D341Med (cell line): ENCODE measurements at regions not wholly inside any gene's neighbourhood (a gene's known extent, or its start where the extent isn't known, plus 50 kb on each side); places are given as distances from the start of the nearest gene placed in this dataset.

Experiments
- DNase-seq: peaks from one replicate; pipeline ENCODE4 v3.0.0; 2012; ENCODE audit warnings: low spot score

DNA sequence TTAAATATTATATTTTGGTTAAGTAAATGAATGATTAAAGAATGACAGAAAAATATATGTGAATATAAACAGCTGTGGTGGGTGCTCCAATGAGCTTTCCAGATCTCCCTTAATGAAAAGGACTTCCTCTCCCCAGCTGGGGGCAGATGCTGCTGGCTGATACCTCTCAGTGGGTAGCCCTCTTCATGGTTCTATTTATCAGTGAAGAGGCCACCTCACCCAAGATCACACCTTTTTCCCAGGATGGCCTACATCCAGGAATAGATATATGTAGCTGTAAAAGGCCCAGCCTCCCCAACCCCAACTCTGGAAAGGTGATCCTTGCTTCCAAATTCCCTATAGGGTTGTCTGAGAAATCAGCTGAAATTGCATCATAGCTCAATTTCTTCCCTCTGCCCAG lies 135.2 kb upstream of the ACVR2A start:
- DNase-seq, result no peak

DNA sequence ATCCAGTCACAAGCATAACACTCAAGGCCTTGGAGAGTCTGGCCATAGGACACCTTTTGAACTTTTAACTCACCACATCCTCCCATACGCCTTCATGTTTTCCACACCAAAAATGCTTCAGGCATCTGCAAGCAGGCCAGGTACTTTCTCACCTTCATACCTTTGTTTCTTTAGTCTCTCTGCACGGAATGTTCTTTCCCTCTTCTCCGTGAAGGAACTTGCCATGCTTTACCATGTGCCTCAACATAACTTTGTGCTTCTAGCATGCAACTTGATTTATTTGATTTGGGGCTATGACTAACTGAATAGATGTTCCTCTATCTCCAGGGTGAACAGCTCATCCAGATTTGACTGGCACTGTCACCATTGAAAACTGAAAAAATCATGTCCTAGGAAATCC lies 141.7 kb upstream of the ACVR2A start:
- no peak for DNase-seq

DNA sequence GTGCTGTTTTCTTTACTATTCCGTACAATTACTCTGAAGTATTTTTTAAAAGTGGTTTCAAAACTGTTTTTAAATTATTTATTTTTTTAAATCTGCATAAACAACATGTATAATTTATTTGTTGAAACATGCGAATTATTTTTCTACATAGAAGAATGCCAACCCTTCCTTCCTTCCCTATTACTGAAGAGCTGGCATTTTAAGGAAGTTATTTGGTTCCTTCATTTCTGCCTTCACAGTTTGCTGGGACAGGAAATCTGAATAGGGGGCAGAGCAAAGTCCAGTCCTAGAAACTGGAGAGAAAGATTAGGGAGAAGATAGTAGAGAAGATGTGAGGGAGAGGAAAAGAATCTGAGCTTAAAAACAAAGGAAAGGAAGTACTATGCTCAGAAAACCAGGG lies 146.7 kb upstream of the ACVR2A start:
- no peak for DNase-seq

DNA sequence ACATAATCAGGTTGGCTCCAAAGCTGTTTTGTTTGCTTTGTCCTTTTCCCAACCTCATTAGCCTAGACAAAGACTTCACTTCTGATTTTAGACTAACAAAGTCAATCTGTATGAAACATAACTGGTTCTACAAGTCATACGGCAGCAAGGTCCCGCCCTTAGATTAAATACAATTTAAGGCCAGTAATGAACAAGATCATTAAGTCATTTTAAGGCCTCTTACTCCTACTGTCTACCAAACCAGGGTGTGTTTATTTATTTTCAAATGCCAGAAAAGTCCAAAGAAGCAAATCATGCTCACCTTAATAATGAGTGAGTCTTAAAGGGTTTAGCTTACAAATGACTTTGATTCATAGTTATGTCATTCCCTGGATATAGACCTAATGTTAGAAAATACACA lies 148.4 kb upstream of the ACVR2A start:
- no peak for DNase-seq

DNA sequence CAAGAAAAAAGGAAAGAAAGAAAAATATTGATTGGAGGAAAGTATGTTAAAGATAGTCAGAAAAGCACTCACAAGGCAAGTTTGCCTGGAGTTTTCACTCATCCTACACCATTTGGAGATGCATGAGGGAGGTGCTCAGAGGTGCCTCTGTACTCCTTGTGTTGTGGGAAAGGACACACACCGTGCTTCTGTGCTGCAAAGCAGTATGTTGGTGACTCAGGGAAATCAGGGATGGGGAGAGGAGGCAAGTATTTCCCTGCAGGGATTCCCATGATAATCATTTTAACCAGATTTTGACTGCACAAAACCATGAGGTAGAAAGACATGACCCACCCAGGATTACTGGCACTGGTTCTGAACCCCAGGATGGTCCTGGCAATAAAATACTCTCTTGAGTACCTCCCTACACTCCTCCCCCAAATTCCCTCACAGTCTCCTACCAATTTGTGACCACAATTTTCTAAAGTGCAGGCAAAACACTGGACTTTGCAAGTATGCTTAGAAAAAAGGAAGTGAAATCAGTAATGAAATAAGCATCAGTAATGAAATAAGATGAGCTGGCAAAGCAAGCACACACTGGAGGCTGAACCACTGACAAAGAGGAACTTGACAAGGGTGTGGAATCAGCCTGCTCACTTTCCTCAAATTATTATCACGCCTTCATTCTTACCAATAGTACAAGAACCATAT lies 155.5 kb upstream of the ACVR2A start:
- DNase-seq, result no peak

DNA sequence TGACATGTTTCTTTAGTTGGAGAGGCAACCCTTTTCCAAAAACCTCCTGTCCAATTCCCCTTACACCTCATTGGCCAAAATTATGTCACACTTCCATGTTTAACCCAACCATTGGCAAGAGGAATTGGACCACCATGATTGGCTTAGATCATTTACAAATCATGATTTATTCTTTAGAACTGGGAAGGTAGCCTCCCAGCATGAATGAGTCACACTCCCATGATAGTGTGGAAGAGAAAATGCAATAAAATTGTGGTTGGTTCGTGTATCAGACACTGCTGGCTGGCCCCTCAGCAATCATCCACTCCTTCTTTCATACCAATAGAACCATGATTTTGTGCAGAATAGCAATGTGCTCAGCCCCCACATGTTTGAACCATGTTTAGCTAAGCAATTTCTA lies 156.6 kb upstream of the ACVR2A start:
- no peak for DNase-seq

DNA sequence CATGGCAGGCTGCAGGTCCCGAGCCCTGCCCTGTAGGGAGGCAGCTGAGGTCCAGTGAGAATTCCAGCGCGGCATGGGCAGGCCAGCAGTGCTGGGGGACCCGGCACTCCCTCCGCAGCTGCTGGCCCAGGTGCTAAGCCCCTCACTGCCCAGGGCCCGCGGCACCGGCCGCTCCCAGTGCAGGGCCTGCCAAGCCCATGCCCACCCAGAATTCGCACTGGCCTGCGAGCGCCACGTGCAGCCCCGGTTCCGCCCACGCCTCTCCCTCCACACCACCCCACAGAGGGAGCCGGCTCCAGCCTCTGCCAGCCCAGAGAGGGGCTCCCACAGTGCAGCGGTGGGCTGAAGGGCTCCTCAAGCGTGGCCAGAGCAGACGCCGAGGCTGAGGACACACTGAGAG lies 158.5 kb upstream of the ACVR2A start:
- DNase-seq, result no peak

DNA sequence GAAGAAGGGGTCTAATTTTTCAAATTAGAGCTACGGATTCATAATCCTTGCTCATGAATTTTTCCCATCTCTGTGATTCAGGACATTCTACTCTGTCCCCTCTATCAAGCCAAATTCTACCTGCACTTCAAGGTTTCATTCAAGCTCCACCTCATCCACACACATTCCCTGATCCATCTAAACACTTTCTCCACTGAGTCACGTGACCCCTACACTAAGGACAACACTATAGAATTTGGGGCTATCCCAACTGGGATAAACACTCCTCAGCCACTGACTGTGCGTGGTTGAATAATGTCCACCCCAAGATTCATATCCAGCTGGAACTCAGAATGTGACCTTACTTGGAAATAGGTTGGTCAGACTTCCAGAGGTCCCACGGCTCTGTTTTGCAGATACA lies 159.9 kb upstream of the ACVR2A start:
- no peak for DNase-seq

DNA sequence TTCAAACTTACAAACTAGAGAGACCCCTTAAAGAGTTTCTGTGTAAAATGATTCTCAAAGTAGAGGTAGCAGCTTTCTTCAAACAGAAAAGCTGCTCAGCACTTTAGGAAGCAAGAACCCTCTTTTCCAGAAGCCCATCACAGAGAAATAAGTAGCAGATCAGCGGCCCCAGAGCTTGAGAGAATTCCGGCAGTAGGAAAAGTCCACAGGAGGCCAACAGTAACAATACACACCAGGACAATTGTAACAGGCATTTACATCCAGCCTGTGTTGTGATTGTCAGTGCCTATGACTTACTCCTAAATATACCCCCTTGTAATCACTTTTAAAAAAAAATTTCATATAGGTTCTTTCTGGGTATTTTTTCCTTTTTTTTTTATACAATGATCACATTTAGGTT lies 161.4 kb upstream of the ACVR2A start:
- DNase-seq, result no peak

DNA sequence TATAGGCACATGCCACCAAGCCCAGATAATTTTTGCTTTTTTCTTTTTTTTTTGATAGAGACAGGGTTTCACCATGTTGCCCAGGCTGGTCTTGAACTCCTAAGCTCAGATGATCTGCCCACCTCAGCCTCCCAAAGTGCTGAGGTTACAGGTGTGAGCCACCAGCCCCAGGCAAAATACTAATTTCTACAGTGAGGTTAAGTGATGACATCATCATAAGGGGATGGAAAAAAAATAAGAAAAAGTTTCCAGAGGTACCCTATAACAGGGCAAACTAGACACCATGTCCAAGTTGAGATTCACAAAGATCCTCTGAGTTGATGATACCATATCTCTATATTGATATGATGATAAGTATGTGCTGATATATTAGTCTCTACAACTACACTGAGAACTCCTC lies 163.7 kb upstream of the ACVR2A start:
- no peak for DNase-seq

DNA sequence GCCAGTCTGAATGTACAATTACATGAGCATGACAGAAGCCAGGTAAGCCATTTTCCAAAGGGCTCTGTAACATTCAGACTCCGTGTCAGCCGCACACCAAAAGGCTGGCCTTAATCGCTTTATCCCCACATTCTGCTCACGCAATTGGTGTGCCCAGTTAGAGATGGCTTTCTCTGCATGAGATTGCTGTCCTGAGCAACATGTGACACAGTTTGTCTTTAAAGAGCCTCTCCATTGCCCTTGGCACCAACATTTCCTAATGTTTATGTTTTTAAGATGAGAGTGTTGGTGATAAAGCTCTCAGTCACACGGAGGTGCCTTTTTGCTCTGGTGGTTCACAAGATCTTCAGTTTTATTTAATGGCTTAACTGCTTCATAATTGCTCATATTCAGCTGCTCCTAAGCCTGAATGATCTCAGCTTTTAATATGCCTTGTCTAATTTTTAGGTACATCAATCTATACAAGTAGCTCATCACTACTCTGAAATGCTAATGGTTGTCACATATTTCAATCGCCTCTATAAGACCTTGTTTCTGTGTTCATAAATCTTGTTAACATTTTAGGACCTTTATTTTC lies 164.8 kb upstream of the ACVR2A start:
- DNase-seq, result peak; percentile 72

DNA sequence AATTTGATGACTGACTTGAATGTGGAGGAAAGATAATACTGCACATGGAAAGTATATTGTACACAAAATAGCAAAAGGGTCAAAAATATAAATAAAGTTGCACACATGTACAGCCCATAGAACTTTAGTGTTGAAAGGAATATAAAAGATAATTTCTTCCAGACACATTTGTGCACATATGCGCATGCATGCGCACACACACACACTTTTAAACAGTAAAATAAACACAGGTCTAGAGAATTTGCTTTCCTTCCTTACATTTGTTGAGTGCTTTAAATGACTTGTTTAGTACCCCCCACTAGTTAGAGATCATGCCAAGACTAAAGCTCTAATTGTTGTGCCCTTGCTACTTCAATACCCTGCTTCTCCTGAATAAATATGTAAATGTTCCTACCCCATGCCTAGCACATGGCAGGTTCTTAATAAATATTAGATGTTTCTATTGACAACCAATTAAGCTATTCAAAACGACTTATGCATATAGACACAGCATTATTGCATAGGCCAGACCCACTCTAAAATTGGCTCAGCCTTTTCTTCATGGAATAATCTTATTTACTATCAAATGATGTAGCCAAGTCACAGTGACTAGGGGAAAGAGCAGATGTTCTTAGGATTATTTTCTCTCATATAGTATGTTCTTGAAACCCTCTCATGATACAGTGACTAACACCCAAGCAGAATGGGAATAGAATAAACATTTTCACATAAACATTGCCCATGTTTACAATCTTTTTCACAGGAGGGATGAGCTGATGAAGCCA lies 165.5 kb upstream of the ACVR2A start:
- DNase-seq, result peak; percentile 32

DNA sequence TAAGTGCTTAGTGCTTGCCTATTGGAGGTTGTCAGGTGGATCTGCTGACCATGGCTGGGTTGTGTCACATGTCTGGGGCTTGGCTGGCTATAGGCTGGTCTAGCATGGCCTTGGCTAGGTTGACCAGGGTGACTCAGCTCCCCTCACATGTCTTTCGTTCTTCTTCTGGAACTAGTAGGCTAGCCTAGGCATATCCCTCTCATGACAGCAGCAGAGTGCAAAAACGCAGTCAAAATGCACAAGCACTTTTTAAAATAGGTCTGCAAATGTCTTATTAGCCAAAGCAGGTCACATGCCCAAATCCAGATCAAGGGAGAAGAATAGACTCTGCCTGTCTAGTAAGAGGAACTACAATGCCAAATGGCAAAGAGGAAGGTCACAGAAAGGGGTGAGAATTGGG lies 179.7 kb upstream of the ACVR2A start:
- DNase-seq, result no peak

DNA sequence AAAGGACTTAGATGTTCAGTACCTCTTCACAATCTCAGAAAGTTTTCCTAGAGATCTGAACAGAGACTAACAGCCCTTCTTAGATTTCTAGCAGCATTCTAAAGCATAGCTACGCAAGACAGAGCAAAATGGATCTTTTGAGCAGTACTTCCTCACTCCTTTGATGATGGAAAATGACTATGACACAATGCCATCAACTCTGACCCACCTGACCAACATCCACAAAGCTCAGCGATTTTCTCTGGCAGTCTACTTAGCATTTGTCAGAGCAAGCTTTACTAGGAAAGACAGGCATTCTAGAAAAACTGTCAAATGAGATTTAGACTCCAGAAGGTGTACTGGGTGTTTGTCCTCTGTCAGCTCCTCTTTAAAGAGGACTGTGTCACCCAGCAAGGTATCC lies 180.9 kb upstream of the ACVR2A start:
- DNase-seq, result no peak

DNA sequence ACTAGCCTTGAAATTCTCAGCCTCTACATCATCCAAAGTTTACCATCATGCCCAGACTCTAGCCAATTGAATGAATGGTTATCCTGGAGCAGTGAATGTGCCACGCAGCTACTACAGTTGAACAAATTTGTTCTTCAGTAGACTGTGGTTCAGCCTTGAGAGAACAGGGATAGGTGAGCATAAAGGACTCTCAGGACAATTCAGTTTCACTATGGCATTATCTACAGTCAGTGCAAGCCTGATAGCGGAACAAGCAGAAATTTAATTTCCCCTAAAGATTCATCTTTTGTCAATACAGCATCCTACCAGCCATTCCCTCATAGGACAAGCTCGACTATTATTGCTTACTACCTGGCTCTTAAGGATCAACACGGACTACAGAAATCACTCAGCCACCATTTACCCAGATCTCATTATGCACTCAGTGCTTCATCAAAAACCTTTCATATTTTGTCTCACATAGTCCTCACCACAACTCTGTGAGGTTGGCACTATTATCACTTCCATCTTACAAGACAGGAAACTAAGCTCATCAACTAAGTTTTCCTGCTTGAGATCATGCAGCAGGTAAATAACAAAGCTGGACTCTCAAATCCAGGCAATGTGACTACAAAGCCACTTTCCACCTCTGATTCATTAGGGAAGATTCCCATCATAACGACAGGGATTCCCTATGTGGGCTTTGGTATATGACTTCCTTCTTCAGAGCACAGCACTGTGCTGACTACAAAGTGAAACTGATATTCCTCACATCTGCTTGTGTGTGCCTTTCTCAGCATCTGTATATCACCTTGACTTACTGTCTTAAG lies 181.5 kb upstream of the ACVR2A start:
- DNase-seq, result no peak

DNA sequence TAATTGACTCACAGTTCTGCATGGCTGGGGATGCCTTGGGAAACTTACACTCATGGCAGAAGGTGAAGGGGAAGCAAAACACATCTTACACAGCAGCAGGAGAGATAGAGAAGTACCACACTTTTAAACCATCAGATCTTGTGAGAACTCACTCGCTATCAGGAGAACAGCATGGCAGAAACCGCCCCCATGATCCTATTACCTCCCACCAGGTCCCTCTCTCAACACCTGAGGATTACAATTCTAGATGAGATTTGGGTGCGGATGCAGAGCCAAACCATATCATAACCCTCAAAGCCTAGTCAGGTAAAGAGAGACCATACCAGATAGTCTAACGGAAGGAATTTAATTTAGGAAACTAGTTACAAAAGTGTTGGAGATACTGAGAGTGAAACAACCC lies 182.6 kb upstream of the ACVR2A start:
- no peak for DNase-seq

DNA sequence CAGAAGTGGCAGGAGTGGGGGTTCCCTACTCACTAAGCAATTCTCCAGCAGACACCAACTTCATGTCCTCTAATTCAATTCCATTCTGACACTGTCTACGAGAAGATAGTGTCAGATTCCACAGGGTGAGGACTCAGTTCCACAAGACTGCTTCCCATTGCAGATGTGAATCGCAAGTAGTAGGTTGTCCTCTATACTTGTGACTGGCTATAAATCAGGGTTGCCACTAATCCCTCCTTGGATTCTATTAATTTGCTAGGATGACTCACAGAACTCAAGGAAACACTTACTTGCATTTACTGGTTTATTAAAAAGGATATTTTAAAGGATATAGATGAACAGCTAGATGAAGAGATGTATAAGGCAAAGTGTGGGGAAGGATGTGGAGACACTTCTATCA lies 184.1 kb upstream of the ACVR2A start:
- DNase-seq, result no peak

DNA sequence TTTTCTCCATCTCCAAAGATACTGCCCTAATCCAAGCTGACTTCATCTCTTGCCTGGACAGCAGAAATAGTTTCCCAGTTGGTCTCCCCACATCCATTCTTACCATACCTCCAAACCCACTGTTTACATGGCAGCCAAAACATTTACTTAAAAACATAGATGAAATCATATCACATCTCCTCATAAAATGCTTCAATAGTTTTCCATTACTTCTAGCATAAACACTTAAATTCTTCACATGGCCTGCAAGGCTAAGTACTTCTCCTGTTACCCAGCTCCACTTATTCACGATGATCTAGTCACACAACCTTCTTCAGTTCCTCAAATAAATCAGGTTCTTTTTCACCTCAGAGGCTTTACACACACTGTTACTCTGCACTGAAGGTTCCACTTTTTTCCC lies 185.8 kb upstream of the ACVR2A start:
- no peak for DNase-seq

DNA sequence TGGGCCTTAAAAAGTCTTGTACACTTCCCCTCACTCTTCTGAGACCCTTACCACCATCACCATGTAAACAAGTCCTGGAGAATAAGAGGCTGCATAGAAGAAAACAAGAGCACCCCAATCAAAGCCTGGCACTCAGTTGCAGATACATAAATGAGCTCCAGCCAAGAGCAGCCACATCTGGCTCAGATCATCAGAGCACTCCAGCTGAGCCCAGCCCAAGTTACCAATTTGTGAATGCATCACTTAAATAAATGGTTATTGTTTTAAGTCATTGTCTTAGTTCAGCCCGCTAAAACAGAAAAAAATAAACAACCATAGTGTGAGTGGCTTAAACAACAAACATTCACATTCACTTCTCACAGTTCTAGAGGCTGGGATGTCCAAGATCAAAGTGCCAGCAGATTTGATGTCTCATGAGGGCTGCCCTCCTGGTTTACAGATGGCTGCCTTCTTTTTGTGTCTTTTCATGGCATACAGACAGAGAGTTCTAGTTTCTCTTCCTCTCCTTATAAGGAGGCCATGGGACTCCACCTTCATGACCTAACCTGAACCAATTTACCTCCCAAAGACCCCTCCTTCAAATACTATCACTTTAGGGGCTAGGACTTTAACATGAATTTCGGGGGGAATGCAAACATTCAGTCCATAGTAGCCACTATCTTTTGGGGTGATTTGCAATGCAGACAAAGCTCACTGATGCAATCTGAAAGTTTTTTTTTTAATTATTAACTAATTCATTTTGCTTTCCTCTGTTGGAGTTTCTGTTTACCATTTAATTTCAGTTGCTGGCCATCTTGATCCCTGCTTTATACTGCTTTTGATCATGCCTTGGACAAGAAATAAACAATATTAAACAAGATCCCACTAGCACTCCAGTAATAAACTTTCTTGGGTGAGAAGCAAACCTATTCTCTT lies 187.5 kb upstream of the ACVR2A start:
- no peak for DNase-seq

DNA sequence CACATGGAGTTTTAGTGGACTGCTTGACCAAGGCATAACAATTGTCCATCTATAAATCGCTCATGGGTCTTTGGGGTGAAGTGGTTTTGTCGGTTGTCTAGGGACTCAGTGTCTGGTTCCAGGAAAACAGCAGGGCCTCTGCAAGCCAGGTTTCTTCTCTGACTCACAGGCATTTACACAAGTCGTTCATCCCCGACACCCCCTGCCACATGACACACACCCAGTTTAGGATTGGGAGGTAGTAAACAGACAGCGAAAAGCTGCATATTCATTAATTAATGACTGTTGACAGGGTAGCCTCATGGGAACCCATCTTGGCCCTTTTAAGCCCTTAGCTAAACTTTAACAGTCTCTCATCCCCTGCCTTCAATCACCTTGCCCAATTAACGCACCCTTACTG lies 194.8 kb upstream of the ACVR2A start:
- DNase-seq, result no peak

DNA sequence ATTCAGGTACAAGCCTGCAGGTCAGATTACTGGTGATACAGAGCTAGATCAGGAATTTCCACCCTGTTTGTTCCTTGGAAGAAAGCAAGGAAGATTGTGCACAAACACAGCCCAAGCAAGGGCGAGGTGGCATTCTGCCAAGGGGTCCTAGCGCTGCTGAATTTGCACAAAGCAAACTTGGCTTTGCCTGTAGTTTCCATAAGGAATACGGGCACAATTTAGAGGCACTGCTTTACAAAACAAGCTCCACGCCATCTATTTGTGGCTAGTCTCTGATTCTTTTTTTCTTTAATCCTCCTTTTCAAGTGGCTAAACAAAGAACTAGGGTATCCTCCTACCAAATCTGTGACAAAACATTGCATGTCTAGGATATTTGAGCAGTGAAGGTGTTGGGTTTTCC lies 195.5 kb upstream of the ACVR2A start:
- no peak for DNase-seq

DNA sequence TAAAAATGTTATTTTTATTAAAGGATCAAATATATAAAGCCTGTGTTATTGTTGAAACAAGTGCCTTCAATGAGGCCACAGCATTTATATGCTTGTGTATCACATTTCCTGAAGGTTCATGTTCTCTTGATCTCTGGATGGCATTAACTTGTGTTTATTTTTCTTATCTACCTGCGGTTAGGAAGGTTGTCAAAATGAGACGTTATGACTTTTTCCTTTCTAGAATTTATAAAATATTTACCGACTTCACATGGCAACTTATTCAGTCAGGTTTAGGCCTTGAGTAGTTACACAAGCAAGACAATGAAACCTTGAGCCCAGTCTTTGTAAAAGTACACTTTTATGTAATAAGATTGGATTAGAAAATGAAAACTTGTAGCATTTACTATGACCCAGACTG lies 196.4 kb upstream of the ACVR2A start:
- no peak for DNase-seq
